ENCODE measurements at regions not wholly inside any gene's neighbourhood (a gene's known extent, or its start where the extent isn't known, plus 50 kb on each side); places are given as distances from the start of the nearest gene placed in this dataset.

DNA sequence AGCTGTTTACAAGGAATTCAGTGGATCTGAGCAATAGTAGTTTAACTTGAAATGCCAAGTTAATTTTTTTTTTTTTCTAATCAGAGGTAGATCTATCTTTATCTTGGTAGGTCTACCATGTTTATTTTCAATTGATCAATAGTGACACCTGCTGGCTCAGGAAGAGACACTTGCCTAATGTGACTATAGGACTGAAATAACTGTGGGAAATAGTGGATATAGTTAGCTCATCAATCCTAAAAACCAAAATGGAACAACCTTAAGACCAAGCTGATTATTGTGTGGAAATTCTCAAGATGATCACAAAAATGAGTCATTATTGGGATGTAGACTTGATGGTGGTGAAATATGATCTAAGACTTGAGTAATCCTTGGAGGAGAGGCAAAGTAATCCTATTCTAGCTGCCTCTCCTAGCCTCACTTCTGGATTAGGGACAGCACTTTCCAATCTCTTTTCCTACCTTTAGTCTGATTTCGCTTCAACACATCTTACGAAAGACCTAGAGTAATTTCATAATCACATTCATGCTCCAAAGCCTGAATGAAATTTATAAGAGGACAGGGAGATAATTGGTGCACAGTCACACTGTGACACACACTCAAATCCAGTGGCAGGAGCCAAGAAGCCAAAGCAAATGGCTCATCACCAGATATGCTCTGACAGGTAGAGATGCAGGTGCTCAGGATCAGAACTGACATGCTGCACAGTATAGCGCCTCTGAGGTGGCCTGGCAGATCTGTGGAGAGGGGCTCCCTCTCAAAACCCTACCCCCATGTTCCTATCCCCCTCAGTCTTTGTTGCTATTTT lies 156.3 kb downstream of the HMHB1 start:
- TF ChIP-seq, protein P1, sequence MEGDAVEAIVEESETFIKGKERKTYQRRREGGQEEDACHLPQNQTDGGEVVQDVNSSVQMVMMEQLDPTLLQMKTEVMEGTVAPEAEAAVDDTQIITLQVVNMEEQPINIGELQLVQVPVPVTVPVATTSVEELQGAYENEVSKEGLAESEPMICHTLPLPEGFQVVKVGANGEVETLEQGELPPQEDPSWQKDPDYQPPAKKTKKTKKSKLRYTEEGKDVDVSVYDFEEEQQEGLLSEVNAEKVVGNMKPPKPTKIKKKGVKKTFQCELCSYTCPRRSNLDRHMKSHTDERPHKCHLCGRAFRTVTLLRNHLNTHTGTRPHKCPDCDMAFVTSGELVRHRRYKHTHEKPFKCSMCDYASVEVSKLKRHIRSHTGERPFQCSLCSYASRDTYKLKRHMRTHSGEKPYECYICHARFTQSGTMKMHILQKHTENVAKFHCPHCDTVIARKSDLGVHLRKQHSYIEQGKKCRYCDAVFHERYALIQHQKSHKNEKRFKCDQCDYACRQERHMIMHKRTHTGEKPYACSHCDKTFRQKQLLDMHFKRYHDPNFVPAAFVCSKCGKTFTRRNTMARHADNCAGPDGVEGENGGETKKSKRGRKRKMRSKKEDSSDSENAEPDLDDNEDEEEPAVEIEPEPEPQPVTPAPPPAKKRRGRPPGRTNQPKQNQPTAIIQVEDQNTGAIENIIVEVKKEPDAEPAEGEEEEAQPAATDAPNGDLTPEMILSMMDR (IDR thresholded peaks at IDR 0.05): no peak
- TF ChIP-seq EZH2 (IDR thresholded peaks at IDR 0.05; ENCODE audit: borderline replicate concordance, insufficient read depth, low read depth, low read length, poor library complexity, severe bottlenecking): no peak
